Vagina (tissue), 2 donors: ENCODE measurements at regions not wholly inside any gene's neighbourhood (a gene's known extent, or its start where the extent isn't known, plus 50 kb on each side); places are given as distances from the start of the nearest gene placed in this dataset.

ENCODE experiments used
- POLR2A ChIP-seq, 2 donors: fragments of 450-650 bp; IDR thresholded peaks; one replicate each; pipeline ENCODE4 v1.6.1; 2017; ENCODE audit warnings: antibody characterized with exemption in 2 of 2, mild to moderate bottlenecking in 2 of 2, moderate library complexity in 2 of 2
- POLR2AphosphoS5 ChIP-seq, 2 donors: sonication (generic); formaldehyde crosslinking; IDR thresholded peaks; one replicate each; pipeline ENCODE4 v1.9.0; 2017; ENCODE audit warnings: antibody characterized with exemption in 2 of 2, mild to moderate bottlenecking in 2 of 2, low read depth in 1 of 2; ENCODE audit not compliant: insufficient read depth in 1 of 2
- TF ChIP-seq, protein P1 (sequence below), 3 experiments: fragments of 450-650 bp in 2 of 3; fragments of 200-600 bp in 1 of 3; sonication (generic) in 1 of 3; IDR thresholded peaks; one replicate each; pipeline ENCODE4 v1.5.1; 2017 to 2019; ENCODE audit warnings: antibody characterized with exemption in 3 of 3, mild to moderate bottlenecking in 2 of 3, moderate library complexity in 2 of 3

GRCh38 chr9:75601280-75601679 lies 289.2 kb upstream of the PCSK5 start:
- TF ChIP-seq POLR2AphosphoS5 (IDR thresholded peaks at IDR 0.05; ENCODE audit: insufficient read depth in 1 of 2, low read depth in 1 of 2), result no peak
- TF ChIP-seq POLR2A (IDR thresholded peaks at IDR 0.05), result no peak
- TF ChIP-seq, protein P1, sequence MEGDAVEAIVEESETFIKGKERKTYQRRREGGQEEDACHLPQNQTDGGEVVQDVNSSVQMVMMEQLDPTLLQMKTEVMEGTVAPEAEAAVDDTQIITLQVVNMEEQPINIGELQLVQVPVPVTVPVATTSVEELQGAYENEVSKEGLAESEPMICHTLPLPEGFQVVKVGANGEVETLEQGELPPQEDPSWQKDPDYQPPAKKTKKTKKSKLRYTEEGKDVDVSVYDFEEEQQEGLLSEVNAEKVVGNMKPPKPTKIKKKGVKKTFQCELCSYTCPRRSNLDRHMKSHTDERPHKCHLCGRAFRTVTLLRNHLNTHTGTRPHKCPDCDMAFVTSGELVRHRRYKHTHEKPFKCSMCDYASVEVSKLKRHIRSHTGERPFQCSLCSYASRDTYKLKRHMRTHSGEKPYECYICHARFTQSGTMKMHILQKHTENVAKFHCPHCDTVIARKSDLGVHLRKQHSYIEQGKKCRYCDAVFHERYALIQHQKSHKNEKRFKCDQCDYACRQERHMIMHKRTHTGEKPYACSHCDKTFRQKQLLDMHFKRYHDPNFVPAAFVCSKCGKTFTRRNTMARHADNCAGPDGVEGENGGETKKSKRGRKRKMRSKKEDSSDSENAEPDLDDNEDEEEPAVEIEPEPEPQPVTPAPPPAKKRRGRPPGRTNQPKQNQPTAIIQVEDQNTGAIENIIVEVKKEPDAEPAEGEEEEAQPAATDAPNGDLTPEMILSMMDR (IDR thresholded peaks at IDR 0.05), result no peak
